ENCODE measurements at regions not wholly inside any gene's neighbourhood (a gene's known extent, or its start where the extent isn't known, plus 50 kb on each side); places are given as distances from the start of the nearest gene placed in this dataset.

DNA sequence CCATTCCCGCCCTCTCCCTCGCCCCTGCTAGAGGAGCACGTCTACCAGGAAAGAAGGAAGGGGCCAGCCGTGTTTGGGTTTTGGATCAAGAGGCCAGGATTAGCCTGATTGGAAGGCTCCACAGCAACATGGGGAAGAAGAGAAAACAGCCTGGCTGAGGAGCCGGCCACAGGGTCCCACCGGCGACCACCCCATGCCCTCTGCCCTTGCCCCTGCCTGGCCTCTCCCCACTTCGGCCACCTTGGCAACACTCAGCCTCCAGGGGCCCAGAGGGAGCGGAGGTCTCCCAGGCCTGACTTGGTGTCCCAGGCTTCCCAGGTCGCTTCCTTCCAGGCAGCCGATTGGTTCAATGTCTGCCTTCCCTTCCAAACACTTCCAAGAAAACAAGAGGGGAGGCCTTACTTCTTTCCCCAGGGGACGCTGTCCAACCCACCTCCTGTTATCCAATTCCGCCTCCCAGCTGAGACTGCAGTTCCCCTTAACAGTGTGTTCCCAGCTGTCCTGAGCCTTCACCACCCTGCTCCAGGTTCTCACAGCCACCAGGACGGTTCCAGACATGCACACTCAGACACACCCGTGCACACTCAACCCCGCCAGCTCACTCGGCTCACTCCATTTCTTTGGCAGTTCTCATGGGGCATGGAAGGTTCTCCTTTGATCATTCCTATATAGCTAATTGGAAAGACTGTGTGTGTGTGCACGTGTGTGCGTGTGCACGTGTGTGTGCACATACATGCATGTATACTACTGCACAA is 65.4 kb downstream of the RBFOX3 start:
- no peak overlapping the region for H3K56ac ChIP-seq (ENCODE audit: insufficient read length, low read depth, low read length)
- no peak overlapping the region for H3K27ac ChIP-seq (ENCODE audit: insufficient read length, low read depth, low read length)
- H3K4me1 Mint-ChIP-seq: peaks cover 15 to 20% of the 10 kb centered on the region in 2 experiments
- H3K36me3 Mint-ChIP-seq (ENCODE audit: insufficient read depth in 1 of 3, low read depth in 3 of 3): peaks cover 0 to under 1% (median 0%) of the 10 kb centered on the region in 3 experiments; a peak in 1 of 7 replicates
- no peaks in the 10 kb centered on the region for H3K23me2 ChIP-seq (ENCODE audit: insufficient read length, low read depth, low read length, poor library complexity, severe bottlenecking)
- no peak overlapping the region for H2BK20ac ChIP-seq (ENCODE audit: low read depth, low read length, poor library complexity, severe bottlenecking)
- no peak overlapping the region for H3K4ac ChIP-seq (ENCODE audit: low read depth, low read length)
- no peak overlapping the region for H3K9ac ChIP-seq (ENCODE audit: extremely low read depth, insufficient read length, low read length)
- H3K14ac ChIP-seq (ENCODE audit: insufficient read depth, low read length): no peak overlapping the region
- no peaks in the 10 kb centered on the region for H3K79me1 ChIP-seq (ENCODE audit: insufficient read depth, low read depth, low read length, poor library complexity, severe bottlenecking)
- H3K27ac Mint-ChIP-seq: no peak overlapping the region
- H3K9me3 ChIP-seq (ENCODE audit: control insufficient read depth, low read depth, low read length): no peaks in the 10 kb centered on the region
- no peak overlapping the region for H2BK15ac ChIP-seq (ENCODE audit: low read depth, low read length)
- H3K27me3 Mint-ChIP-seq (ENCODE audit: low read depth): peaks cover 17% of the 10 kb centered on the region
- H3K79me2 ChIP-seq (ENCODE audit: insufficient read depth, low read length): no peaks in the 10 kb centered on the region
- no peak overlapping the region for H2AK5ac ChIP-seq (ENCODE audit: insufficient read length, low read length)
- no peak overlapping the region for H4K5ac ChIP-seq (ENCODE audit: insufficient read length, low read depth, low read length)
- no peak overlapping the region for H2AFZ ChIP-seq (ENCODE audit: low read length)
- H3K9me3 Mint-ChIP-seq: no peaks in the 10 kb centered on the region; a peak in 2 of 5 replicates
- H3K4me3 Mint-ChIP-seq: no peak overlapping the region
- no peak overlapping the region for H3K4me2 ChIP-seq (ENCODE audit: insufficient read depth, insufficient read length, low read length)
- H3T11ph ChIP-seq (ENCODE audit: low read length): no peak overlapping the region
- no peak overlapping the region for H2BK5ac ChIP-seq (ENCODE audit: insufficient read length, low read length)
- H3K18ac ChIP-seq (ENCODE audit: insufficient read length, low read depth, low read length): no peak overlapping the region
- H2BK12ac ChIP-seq (ENCODE audit: insufficient read length, low read depth, low read length): no peak overlapping the region
- DNase-seq: no peak
- peaks cover 8% of the 10 kb centered on the region; the same call in 1 of the 2 replicates for H3K4me1 ChIP-seq (ENCODE audit: insufficient read depth, low read length)
- no peak overlapping the region for H4K91ac ChIP-seq (ENCODE audit: insufficient read length, low read depth, low read length)
- TF ChIP-seq, protein P1, sequence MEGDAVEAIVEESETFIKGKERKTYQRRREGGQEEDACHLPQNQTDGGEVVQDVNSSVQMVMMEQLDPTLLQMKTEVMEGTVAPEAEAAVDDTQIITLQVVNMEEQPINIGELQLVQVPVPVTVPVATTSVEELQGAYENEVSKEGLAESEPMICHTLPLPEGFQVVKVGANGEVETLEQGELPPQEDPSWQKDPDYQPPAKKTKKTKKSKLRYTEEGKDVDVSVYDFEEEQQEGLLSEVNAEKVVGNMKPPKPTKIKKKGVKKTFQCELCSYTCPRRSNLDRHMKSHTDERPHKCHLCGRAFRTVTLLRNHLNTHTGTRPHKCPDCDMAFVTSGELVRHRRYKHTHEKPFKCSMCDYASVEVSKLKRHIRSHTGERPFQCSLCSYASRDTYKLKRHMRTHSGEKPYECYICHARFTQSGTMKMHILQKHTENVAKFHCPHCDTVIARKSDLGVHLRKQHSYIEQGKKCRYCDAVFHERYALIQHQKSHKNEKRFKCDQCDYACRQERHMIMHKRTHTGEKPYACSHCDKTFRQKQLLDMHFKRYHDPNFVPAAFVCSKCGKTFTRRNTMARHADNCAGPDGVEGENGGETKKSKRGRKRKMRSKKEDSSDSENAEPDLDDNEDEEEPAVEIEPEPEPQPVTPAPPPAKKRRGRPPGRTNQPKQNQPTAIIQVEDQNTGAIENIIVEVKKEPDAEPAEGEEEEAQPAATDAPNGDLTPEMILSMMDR (conservative IDR thresholded peaks at IDR 0.05): no peak
- H4K20me1 ChIP-seq (ENCODE audit: control insufficient read depth, insufficient read depth, insufficient read length): peaks cover 2% of the 10 kb centered on the region
- no peak overlapping the region for H4K8ac ChIP-seq (replicated peaks; ENCODE audit: insufficient read length, low read depth, low read length)
- H3K27me3 ChIP-seq (ENCODE audit: insufficient read depth, low read length): no peaks in the 10 kb centered on the region
- no peak overlapping the region for H2BK120ac ChIP-seq (ENCODE audit: low read depth, low read length, poor library complexity, severe bottlenecking)
- WGBS (ENCODE audit: extremely low coverage, insufficient read length, low lambda C conversion rate): no CpG with 5 or more reads among the region's 20 CpGs
- no peak overlapping the region for H3K23ac ChIP-seq (ENCODE audit: insufficient read length, low read depth, low read length)

Data from H9 (cell line).